Right atrium auricular region (tissue), 2 donors: ENCODE measurements at regions not wholly inside any gene's neighbourhood (a gene's known extent, or its start where the extent isn't known, plus 50 kb on each side); places are given as distances from the start of the nearest gene placed in this dataset.

ENCODE experiments used
- DNase-seq: peaks from one replicate; pipeline ENCODE4 v3.0.0-alpha.2; 2019; ENCODE audit warnings: low spot score
- H3K27ac ChIP-seq, 2 donors: fragments of 200-600 bp; sonication (generic); 1 replicate in 1 of 2; 2 replicates in 1 of 2; pipeline ENCODE4 v1.5.1; 2016 to 2019
- H3K27me3 ChIP-seq, 2 donors: fragments of 200-600 bp; sonication (generic); one replicate each; pipeline versions ENCODE4 v1.5.1 to v1.6.0; 2017 to 2019
- H3K36me3 ChIP-seq: fragments of 200-600 bp; sonication (generic); one replicate; pipeline ENCODE4 v1.5.1; 2016
- H3K4me1 ChIP-seq, 2 donors: fragments of 200-600 bp; sonication (generic); one replicate each; pipeline versions ENCODE4 v1.5.1 to v1.6.0; 2017 to 2019
- H3K4me3 ChIP-seq, 2 donors: fragments of 200-600 bp; sonication (generic); 1 replicate in 1 of 2; 2 replicates in 1 of 2; pipeline ENCODE4 v1.5.1; 2017 to 2019; ENCODE audit warnings: mild to moderate bottlenecking in 1 of 2, moderate library complexity in 1 of 2
- H3K9me3 ChIP-seq, 2 donors: fragments of 200-600 bp; sonication (generic); one replicate each; pipeline ENCODE4 v1.5.1; 2019
- TF ChIP-seq, protein P1 (sequence below), 2 donors: fragments of 200-600 bp; sonication (generic); IDR thresholded peaks; one replicate each; pipeline ENCODE4 v1.5.1; 2019; ENCODE audit warnings: antibody characterized with exemption in 2 of 2

DNA sequence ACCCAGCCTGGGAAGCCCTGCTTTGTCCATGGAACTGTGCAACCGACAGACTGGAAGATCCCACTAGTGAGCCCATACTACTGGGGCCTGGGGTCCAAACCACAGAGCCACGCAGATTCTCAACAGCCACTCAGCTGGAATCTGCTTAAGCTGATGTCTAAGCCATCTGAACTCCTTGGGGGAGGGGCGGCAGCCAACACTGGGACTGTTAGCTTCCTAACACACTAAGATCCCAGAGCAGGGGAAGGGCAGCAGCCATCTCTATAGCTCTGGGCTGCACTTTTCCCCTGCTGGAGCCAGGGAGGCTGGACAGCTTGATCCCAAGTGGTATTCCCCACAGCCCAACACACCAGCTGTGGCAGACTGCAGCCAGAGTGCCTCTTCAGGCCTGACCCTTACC lies 118.3 kb downstream of the RPRM start:
- DNase-seq, result no peak
- Histone ChIP-seq H3K27ac (no peak overlapping the region), H3K4me3 (no peak overlapping the region), H3K4me1 (no peaks in the 10 kb centered on the region), H3K27me3 (no peaks in the 10 kb centered on the region), H3K36me3 (no peaks in the 10 kb centered on the region), H3K9me3 (no peaks in the 10 kb centered on the region)
- TF ChIP-seq, protein P1, sequence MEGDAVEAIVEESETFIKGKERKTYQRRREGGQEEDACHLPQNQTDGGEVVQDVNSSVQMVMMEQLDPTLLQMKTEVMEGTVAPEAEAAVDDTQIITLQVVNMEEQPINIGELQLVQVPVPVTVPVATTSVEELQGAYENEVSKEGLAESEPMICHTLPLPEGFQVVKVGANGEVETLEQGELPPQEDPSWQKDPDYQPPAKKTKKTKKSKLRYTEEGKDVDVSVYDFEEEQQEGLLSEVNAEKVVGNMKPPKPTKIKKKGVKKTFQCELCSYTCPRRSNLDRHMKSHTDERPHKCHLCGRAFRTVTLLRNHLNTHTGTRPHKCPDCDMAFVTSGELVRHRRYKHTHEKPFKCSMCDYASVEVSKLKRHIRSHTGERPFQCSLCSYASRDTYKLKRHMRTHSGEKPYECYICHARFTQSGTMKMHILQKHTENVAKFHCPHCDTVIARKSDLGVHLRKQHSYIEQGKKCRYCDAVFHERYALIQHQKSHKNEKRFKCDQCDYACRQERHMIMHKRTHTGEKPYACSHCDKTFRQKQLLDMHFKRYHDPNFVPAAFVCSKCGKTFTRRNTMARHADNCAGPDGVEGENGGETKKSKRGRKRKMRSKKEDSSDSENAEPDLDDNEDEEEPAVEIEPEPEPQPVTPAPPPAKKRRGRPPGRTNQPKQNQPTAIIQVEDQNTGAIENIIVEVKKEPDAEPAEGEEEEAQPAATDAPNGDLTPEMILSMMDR (IDR thresholded peaks at IDR 0.05), result no peak

DNA sequence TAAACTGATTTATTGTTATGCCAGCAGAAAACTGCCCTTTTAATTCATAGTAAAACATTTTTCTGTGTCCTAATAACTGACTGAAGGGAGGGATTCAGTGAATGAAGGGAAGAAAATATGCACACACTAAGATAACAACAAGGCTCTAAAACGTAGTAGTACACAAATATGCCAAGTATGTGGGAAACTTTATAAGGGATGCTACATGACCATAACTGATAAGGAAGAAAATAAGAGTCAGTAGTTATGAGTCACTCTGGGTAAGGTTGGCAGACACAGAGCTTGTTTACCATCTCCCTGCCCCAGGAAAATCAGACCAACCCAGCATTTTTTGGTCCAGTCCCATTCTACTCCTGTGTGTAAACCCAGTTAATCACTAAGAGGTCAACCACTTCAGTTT lies 124.2 kb downstream of the RPRM start:
- Histone ChIP-seq H3K9me3 (no peaks in the 10 kb centered on the region), H3K4me1 (no peaks in the 10 kb centered on the region), H3K36me3 (no peaks in the 10 kb centered on the region), H3K27ac (no peak overlapping the region), H3K4me3 (no peak overlapping the region), H3K27me3 (no peaks in the 10 kb centered on the region)
- DNase-seq, result no peak
- TF ChIP-seq, protein P1 (IDR thresholded peaks at IDR 0.05), result no peak

DNA sequence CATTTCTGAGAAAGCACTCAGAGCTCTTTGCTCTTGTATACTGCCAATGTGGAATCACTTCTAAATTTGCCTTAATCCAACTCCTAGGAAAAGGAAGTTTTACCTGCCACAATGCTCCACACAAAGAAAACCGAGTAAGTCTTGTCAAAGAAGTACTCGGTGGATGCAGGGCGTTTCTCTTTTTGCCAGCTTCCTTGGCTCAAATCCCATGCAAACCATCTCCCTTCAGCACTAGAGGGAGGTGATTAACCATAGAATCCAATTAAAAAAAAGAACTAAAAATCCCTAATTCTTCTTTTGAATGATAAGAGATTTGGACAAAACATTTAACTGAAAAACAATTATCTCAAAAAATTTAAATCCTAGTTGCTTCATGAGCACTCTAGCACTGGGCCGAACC lies 129.0 kb downstream of the RPRM start:
- H3K27ac ChIP-seq, result no peak overlapping the region
- no peak for DNase-seq
- TF ChIP-seq, protein P1 (IDR thresholded peaks at IDR 0.05), result no peak

DNA sequence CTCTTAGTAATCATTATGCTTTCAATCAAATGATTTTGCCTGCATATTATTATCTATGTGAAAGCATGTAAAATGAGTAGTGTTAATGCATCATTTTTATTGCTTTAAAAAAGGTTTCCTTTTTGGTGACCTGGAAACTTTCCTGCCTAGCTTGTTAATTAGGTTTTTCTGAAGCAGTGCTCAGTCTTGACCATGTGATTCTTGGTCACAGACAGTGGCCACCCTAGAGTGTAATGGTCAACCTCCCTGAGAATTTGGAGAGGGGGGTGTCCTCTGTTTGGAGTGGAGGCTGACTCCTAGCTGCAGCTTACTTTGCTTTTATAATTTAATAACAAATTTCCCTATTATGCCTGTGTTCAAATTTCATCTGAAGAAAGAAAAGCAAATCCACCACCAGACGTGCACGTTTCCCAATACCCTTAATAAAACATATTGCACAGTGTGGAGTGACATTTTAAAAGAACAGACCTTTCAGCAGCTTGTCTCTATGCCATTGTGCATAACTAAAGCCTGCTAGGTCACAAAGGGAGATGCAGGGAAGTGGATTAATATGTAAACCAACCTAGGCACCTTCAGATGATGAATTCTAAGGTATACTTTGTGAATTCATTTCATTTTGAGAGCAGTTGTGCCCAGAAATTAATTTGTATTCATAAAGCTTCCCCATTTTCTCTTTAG lies 130.6 kb downstream of the RPRM start:
- TF ChIP-seq, protein P1 (IDR thresholded peaks at IDR 0.05), result no peak
- H3K9me3 ChIP-seq, result no peaks in the 10 kb centered on the region
- no peak overlapping the region for H3K27ac ChIP-seq
- H3K36me3 ChIP-seq, result no peaks in the 10 kb centered on the region
- DNase-seq, result no peak
- no peak overlapping the region for H3K4me3 ChIP-seq
- H3K27me3 ChIP-seq, result no peaks in the 10 kb centered on the region
- H3K4me1 ChIP-seq, result no peaks in the 10 kb centered on the region

More for the DNA sequence above, 129.0 kb downstream of the RPRM start:
- H3K9me3 ChIP-seq, result no peaks in the 10 kb centered on the region
- H3K27me3 ChIP-seq, result no peaks in the 10 kb centered on the region
- no peaks in the 10 kb centered on the region for H3K36me3 ChIP-seq
- H3K4me3 ChIP-seq, result no peak overlapping the region
- no peaks in the 10 kb centered on the region for H3K4me1 ChIP-seq

DNA sequence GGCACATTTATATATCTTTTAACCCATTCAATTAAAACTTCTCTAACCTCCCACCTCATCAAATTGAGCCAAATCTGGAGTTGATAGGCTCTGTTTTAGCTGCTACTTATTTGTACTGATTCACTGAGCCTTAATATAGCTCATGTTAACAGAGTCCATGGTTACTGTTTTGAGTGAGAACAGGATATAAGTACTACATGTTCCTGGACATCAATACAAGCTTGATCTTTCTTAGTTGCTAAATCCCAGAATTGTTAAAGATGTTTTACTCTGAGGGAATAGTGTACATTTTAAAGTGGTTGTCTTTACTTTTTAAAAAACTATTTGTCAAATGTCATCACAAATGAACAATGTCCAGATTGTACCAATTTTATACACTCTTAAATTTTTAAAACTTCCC lies 157.7 kb downstream of the RPRM start:
- H3K27me3 ChIP-seq, result no peaks in the 10 kb centered on the region
- TF ChIP-seq, protein P1 (IDR thresholded peaks at IDR 0.05), result no peak
- H3K4me3 ChIP-seq, result no peak overlapping the region
- H3K27ac ChIP-seq, result no peak overlapping the region
- H3K9me3 ChIP-seq, result no peaks in the 10 kb centered on the region
- H3K36me3 ChIP-seq, result no peaks in the 10 kb centered on the region
- DNase-seq, result no peak
- H3K4me1 ChIP-seq, result no peaks in the 10 kb centered on the region

DNA sequence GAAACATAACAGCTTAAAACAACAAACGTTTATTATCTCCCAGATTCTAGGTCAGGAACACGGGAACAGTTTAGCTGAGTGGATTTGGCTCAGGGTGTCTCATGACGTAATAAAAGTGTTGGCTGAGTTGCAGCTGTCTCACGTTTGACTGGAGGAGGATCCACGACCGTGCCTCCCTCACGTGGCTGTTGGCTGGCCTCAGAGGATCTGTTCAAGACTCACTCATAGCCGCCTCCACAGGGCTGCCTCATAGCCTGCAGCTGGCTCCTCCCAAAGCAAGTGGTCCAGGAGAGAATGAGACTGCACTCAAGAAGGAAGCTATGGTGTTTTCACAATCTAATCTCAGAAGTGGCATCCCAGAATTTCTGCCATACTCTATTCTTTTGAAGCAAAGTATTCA lies 167.1 kb downstream of the RPRM start:
- Histone ChIP-seq H3K27ac (no peak overlapping the region), H3K27me3 (no peaks in the 10 kb centered on the region), H3K36me3 (no peaks in the 10 kb centered on the region), H3K9me3 (peaks cover 0 to 6% of the 10 kb centered on the region in 2 donors), H3K4me1 (no peaks in the 10 kb centered on the region), H3K4me3 (no peak overlapping the region)
- no peak for DNase-seq
- TF ChIP-seq, protein P1 (IDR thresholded peaks at IDR 0.05), result no peak
